ELF-1 (cell line): ENCODE measurements at regions not wholly inside any gene's neighbourhood (a gene's known extent, or its start where the extent isn't known, plus 50 kb on each side); places are given as distances from the start of the nearest gene placed in this dataset.
A peak's percentile ranks its signal among the peaks of the same experiment; 100 is the strongest.
"Not testable (repeated sequence)": the region's sequence is repeated elsewhere in the genome, so short reads cannot be mapped to it uniquely, and the experiment has no call there.

Source experiments
- DNase-seq: peaks from one replicate; pipeline ENCODE4 v3.0.0-alpha.2; 2016; ENCODE audit warnings: low read depth, low spot score

DNA sequence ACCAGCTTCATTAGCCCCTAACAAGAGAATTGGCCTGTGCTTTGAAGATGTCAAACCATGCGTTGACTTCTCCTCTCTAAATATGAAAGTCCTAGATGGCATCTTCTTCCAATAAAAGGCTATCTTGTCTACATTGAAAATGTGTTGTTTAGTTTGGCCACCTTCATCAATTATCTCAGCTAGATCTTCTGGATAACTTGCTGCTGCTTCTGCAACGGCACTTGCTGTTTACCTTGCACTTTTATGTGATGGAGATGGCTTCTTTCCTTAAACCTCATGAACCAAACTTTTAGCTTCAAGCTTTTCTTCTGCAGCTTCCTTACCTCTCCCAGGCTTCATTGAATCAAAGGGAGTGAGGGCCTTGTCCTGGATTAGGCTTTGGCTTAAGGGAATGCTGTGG lies 58.6 kb upstream of the CSNK1E start:
- DNase-seq: not testable (repeated sequence)

DNA sequence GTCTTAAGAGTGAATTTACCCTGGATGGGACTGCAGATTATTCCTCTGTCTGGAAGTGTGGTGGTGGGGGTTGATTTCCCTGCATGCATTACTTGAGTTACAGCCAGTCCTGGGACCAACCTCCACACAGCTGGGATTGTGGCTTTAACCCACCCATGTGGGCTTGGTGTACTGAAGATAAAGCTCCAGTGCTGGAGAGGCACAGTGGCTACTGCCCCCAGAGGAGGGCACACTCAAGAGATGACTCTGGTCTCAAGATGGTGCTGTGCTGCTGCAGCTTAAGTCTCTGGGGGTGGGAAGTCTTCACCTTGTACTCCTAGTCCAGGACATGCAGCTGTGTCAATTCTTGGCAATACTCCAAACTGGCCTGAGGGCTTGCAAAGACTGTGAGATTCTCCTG lies 57.8 kb upstream of the CSNK1E start:
- DNase-seq: not testable (repeated sequence)

DNA sequence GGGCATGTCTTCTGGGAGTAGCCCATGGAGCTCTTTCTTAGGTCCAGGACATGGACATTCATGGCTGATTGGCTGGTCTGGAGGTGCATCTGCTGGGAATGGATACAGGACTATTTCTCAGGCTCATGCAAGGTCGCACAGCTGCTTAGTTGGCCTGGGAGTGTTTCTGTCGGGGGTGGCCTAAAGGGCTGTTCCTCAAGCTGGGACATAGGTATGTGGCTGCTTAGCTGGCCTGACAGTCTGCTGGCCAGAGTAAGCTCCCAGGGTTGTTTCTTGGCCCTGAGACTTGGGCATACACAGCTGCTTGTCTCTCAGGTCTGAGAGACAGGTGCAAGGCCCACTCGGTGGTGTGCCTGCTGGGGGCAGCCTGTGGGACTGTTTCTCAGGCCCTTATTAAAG lies 57.2 kb upstream of the CSNK1E start:
- DNase-seq: not testable (repeated sequence)

DNA sequence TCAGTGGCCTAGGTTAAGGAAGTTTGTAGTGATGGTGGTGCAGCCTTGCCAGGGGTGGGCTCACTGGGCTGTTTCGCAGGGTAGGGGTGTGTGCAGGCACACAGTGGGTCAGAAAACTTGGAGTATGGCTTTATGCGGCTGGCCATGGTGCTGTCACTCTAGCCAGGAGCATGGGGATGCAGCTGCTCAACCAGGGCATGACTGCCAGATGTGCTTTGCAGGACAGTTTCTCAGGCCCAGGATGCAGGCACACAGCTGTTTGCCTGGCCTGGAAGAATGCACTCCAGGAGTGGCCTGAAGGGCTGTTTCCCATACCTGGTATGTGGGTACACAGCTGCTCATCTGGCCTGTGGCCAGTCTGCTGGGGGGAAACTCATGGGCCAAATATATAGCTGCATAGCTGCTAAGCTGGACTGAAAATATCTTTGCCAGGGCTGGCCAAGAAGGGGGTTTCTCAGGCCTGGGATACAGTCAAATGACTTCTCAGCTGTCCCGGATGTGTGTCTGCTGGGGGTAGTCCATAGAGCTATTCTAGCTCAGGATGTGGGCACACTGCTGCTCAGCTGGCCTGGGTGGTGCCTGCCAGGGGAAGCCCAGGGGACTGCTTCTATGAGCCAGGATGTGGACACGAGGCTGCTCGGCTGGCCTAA lies 56.7 kb upstream of the CSNK1E start:
- DNase-seq: peak; percentile 1

DNA sequence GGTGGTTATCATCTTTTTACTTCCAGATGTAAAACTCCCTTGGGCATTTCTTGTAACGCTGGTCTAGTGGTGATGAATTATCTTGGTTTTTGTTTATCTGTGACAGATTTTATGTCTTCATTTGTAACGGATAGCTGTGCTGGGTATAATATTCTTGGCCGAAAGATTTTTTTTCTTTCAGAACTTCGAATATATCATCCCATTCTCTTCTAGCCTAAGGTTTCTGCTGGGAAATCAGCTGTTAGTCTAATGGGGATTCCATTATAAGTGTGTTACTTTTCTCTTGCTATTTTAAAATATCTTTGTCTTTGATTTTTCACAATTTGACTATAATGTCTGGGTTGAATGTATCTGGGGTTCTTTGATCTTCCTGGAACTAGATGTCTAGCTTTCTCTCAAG lies 55.4 kb upstream of the CSNK1E start:
- not testable (repeated sequence) for DNase-seq

- not testable (repeated sequence) for DNase-seq
Measured at GRCh38 chr22:38370490-38370889, 53.3 kb upstream of the CSNK1E start.

DNA sequence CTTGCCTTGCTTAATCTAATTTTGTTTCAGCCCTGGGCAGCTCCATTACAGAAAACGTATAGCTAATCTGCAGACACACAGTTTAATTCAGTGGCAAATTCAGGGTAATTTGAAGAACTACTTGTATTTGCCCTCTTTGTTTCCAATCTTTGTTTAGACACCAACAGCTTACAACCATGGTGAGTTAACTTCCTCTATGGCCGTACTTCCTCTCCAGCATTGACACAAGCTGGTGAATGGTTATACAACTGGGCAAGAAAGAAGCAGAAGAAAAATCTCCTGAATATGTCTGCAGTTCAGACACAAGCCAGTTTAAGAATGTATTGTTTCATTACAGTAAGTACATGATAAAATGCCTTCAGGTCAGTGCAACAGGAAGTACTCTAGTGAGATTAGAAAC lies 51.9 kb upstream of the CSNK1E start:
- not testable (repeated sequence) for DNase-seq
